ENCODE measurements at regions not wholly inside any gene's neighbourhood (a gene's known extent, or its start where the extent isn't known, plus 50 kb on each side); places are given as distances from the start of the nearest gene placed in this dataset.

GRCh38 chr6:19660123-19660910, 176.9 kb upstream of the ID4 start:
- no peak for DNase-seq (ENCODE audit: low read depth)

DNA sequence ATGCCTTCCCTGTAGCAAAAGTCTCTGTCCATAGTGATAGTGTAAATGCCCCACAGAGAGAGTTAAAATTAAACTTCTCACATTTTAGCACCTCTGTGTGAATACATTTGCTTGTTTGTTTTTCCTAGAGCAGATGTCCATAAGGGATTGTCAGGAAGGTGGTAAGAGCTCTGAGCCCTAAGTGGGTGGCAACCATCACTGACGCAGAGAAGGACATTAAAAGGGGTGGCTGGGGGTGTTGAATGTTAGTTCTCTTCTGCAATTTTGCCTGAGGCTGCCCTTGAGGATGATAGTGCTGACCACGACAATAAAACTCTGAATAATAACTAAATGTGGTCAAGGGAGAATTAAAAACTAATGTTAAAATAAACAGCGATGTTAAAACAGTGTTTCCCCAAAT, 174.3 kb upstream of the ID4 start:
- DNase-seq (ENCODE audit: low read depth) = no peak
- TF ChIP-seq, protein P1, sequence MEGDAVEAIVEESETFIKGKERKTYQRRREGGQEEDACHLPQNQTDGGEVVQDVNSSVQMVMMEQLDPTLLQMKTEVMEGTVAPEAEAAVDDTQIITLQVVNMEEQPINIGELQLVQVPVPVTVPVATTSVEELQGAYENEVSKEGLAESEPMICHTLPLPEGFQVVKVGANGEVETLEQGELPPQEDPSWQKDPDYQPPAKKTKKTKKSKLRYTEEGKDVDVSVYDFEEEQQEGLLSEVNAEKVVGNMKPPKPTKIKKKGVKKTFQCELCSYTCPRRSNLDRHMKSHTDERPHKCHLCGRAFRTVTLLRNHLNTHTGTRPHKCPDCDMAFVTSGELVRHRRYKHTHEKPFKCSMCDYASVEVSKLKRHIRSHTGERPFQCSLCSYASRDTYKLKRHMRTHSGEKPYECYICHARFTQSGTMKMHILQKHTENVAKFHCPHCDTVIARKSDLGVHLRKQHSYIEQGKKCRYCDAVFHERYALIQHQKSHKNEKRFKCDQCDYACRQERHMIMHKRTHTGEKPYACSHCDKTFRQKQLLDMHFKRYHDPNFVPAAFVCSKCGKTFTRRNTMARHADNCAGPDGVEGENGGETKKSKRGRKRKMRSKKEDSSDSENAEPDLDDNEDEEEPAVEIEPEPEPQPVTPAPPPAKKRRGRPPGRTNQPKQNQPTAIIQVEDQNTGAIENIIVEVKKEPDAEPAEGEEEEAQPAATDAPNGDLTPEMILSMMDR (conservative IDR thresholded peaks at IDR 0.05; ENCODE audit: control insufficient read depth, insufficient read depth, low read depth, low read length) = no peak
- no peak overlapping the region for H3K4me3 ChIP-seq (ENCODE audit: control insufficient read depth, low read depth, low read length)

More at GRCh38 chr6:19660123-19660910, 176.9 kb upstream of the ID4 start:
- TF ChIP-seq, protein P1 (conservative IDR thresholded peaks at IDR 0.05; ENCODE audit: control insufficient read depth, insufficient read depth, low read depth, low read length) = no peak
- H3K4me3 ChIP-seq (ENCODE audit: control insufficient read depth, low read depth, low read length) = no peak overlapping the region

GRCh38 chr6:19663479-19663878, 173.7 kb upstream of the ID4 start:
- DNase-seq (ENCODE audit: low read depth) = no peak
- H3K4me3 ChIP-seq (ENCODE audit: control insufficient read depth, low read depth, low read length) = no peak overlapping the region
- TF ChIP-seq, protein P1 (conservative IDR thresholded peaks at IDR 0.05; ENCODE audit: control insufficient read depth, insufficient read depth, low read depth, low read length) = no peak

DNA sequence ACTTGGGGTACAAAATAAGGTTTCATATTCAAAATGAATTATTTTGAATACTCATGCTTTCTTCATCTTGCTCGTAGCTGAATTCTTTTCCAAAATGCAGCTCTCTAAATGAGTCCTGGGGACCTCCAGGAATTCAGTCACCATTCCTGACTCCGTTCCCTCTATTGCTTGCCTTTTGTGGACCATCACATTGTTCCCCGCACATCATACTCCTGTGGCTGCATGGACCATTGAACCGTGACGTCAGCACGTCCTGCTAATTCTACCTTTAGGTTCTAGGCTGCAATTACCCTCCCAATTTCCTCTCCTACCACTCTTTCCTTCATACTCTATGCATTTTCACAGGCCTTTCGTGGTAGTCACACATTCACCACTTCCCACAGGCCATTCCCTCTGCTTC, 173.1 kb upstream of the ID4 start:
- TF ChIP-seq, protein P1 (conservative IDR thresholded peaks at IDR 0.05; ENCODE audit: control insufficient read depth, insufficient read depth, low read depth, low read length) = no peak
- H3K4me3 ChIP-seq (ENCODE audit: control insufficient read depth, low read depth, low read length) = no peak overlapping the region
- no peak for DNase-seq (ENCODE audit: low read depth)

DNA sequence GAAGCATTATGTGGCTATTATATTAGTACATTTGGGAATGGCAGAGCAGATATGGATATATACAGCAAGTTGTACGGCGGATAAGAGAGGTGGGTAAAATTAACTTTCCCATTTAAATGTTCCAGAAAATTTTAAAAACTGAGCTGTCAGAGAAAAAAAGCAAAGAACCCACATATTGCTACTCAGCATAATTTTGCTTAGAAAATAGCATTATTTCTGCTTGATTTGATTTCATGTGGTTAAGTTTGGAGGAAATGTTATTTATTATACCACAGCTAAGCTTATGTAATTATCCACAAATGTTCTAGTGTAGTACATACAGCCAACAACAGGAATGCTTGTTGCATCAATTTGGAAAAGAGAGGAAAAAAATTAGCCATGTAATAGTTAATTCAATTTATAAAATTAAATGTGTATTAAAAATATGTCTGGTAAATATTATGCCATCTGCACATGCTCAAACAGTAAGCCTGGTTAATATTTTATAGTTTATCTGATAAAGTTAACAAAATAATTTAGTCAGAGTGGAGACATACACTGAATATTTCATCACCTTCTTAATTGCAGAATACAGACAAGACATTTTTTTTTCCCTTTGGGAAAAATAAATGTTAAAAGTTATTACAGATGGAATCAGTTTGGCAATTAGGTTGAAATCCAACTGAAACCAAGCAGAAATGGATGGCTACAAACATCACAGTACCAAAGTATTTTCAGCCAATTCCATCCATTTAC, 172.1 kb upstream of the ID4 start:
- H3K4me3 ChIP-seq (ENCODE audit: control insufficient read depth, low read depth, low read length) = no peak overlapping the region
- DNase-seq (ENCODE audit: low read depth) = no peak
- TF ChIP-seq, protein P1 (conservative IDR thresholded peaks at IDR 0.05; ENCODE audit: control insufficient read depth, insufficient read depth, low read depth, low read length) = no peak

- H3K4me3 ChIP-seq (ENCODE audit: control insufficient read depth, low read depth, low read length) = no peak overlapping the region
- DNase-seq (ENCODE audit: low read depth) = no peak
- TF ChIP-seq, protein P1 (conservative IDR thresholded peaks at IDR 0.05; ENCODE audit: control insufficient read depth, insufficient read depth, low read depth, low read length) = no peak
Observed at GRCh38 chr6:19665613-19665909, 171.6 kb upstream of the ID4 start.

All from fibroblast of mammary gland (primary cell).